HG03196 (cell line): ENCODE measurements at regions not wholly inside any gene's neighbourhood (a gene's known extent, or its start where the extent isn't known, plus 50 kb on each side); places are given as distances from the start of the nearest gene placed in this dataset.
"Not testable (repeated sequence)": the region's sequence is repeated elsewhere in the genome, so short reads cannot be mapped to it uniquely, and the experiment has no call there.

Experiments used
- ATAC-seq: cut with Tn5 transposase; IDR thresholded peaks from one replicate; pipeline ENCODE4 v1.9.1; 2021; ENCODE audit not compliant: unreplicated experiment

DNA sequence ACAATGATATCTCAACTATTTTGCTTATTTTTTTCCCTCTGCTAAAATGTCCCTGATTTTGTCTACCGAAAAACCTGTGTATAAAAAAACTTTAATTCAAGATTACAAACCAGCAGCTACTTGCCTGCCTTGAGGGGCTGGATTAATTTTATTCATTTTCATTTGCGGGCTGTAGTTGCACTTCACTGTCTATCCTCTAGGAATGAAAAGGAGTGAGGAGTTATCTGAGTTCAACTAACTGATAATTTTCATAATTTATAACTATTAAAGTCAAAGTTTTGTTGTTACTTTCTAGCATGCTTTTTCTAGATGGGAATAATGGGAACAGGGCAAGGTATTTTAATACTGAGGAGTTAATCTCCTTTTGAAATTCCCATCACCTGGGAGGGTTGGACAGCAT, 50.3 kb upstream of the AGTPBP1 start:
- not testable (repeated sequence) for ATAC-seq

DNA sequence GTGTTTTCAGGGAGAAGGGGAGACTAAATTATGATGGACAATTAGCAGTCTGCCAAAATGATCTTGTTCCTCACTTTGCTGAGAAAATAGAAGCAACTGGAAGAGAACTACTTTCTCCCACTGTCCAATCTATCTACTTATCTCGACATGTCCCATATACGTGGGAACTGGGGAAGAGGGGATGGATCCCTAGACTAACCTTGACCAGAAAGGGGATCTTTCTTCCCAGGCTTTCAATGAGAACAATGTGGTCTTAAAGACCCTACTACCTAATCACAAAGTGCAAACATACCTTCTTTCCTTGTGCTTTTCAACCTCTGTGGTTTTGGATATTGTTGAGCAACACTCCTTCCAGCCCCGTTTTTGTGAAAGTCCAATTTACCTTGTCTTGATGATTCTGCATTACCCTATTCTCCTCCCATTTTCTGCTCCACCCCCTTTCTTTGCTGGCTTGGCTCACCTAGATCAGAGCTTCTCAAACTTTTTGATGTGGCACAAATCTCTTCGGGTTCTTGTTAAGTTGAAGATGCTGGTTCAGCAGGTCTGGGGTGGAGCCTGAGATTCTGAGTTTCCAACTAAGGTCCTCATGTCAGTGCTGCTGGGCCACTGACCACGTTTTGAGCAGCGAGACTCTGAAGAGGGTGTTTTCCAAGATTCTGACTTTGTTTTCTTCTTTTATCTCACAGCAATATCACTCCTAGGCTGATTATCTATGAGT, 61.4 kb upstream of the AGTPBP1 start:
- not testable (repeated sequence) for ATAC-seq

DNA sequence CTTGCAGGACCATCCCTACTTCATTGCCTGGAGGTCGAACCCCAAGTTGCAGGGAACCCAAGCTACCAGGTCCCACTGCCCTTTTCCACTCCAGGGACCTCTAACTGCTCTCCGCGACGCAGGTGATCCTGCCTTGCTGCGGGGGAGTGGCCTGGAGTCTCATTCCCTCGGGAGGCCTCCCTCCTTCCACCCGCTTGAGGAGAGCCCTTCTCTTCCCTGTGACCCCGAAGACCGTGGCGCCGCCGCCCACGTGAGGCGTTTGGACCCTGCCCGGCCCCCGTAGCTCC, 63.0 kb upstream of the AGTPBP1 start:
- ATAC-seq: not testable (repeated sequence)

DNA sequence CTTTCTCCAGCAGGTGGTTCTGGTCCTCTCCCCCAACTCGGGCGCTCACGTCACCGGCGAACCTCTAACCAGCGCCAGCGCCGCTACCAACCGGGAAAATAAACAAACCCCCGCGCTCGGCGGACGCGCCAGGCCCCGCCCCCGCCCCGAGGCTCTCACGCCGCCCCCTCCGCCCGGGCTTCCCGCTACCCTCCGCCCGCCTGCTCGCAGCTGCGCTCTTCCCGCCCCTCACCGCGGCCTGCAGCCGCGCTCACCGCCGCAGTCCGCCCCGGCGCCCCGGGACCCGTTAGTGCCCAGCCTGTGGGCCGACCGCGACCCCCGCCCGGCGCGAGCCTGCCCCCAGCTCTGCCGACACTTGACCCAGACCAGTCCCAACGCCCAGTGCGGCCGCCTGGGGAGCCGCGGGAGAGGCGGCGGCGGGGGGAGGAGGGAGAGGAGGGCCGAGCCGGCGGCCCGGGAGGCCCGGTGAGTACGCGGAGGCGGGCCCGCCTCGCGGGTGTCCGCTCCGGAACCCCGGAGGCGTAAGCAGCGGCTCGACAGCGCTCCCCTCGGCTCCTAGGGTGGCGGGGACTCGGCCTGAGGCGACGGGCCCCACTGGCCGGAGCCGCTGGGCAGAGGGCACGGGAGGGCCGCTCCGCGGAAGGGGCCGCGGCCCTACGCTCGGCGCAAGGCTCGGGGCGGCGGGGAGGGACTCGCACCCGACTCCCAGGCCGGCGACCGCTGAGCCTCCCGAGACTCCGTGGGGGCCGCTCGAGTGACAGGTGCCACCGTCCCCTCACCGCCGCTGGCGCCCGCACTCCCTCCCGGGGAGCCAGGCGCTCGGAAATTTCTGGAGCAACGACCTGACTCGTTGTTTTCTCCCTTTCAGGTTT, 63.6 kb upstream of the AGTPBP1 start:
- peak; percentile 70 for ATAC-seq

DNA sequence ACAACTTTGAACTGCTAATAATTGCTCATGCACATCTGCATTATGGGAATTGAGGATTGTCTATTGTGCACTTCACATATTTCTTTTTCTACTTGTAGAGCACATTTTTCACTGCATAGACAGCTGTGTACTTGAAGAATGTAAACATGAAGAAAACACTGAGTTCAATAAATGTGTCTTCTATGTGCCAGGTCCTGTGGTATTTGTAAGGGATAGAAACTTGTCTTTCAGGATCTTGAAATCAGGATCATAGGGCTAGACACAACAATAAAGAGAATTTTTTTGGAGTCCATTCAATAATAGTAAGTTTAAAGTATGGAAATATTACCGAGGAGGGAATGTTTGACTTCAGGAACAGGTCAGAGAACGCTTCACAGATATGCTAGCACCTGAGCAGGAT, 66.6 kb upstream of the AGTPBP1 start:
- not testable (repeated sequence) for ATAC-seq

DNA sequence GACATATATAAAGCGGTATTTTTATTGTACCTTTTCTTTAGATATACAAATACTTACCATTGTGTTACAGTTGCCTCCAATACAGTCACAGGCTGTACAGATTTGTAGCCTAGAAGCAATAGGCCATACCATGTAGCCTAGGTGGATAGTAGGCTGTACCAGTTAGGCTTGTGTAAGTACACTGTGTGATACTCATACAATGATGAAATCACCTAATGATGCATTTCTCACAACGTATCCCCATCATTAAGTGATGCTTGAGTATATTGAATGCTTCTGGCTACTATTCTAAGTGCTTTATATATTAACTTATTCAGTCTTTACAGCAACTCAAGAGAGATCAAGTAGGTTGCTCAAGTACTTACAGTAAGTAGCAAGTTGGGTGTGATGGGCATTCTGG, 71.6 kb upstream of the AGTPBP1 start:
- ATAC-seq: not testable (repeated sequence)

DNA sequence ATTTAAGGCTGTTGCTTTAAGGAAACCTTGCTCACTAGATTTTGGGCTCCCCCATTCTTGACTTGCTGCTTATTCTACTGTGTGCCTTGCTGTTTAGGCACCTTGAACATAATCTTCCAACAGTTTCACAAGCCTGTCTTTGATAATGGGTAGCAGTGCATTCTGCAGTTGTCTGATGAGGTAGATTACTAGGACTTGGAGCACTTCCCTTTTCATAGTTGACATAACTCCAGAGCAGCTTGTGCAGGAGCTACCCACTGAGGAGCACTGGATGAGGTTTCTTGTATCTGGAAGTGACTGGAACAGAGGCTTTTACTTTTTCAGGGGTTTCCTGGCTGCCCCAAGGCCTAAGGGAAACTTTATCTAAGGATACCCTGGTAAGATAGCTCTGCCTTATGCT, 73.0 kb upstream of the AGTPBP1 start:
- ATAC-seq: not testable (repeated sequence)

DNA sequence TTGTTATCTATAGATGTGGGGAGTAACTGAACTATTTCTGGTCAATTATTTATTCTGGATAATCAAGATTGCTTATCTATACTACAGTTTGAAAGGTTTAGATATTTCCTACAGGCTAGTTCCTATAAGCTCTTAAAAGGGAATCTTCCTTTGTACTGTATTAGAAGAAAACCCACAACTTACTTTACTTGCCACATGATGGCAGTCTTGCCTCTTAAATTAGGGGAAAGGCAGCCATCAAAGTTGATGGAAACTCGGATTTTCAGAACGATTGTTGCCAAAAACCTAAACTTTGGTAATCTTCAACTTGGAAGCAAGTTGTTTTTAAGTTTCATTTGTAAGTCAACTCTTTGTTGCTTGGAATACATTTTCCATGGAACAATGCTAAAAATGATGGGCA, 77.2 kb upstream of the AGTPBP1 start:
- not testable (repeated sequence) for ATAC-seq

DNA sequence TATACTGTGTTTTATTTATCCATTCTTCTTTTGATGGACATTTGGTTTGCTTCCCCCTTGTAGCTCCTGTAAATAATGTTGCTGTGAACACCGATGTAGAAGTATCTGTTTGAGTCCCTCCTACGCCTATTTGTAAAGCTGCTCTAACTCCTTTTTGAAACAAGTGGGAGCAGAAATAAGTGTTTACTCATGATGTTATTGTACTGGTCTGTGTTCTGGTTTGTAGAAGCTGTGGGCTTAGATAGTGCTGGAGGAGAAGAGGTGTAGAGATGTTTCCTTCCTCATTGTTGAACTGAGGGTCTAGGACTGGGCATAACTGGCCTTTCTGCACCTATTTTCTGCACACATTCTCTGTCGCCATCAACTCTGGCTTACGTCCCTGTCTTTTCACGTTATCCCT, 78.8 kb upstream of the AGTPBP1 start:
- not testable (repeated sequence) for ATAC-seq

DNA sequence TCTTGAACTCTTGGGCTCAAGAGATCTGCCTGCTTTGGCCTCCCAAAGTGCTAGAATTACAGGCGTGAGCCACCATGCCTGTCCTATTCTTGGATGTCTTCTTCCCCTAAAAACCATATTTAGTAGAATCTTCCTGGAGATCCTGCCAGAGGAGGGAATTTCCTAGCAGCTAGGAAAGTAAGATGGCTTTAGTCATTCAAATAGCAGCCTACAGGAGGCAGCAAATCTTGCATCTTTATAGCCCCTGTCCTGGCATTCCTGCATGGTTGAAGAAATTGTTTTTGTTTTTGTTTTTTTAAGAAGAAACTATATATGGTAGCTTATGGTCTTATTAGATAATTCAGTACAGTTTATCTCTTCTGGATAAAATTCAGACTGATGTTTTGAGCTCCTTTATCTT, 83.2 kb upstream of the AGTPBP1 start:
- ATAC-seq: not testable (repeated sequence)

DNA sequence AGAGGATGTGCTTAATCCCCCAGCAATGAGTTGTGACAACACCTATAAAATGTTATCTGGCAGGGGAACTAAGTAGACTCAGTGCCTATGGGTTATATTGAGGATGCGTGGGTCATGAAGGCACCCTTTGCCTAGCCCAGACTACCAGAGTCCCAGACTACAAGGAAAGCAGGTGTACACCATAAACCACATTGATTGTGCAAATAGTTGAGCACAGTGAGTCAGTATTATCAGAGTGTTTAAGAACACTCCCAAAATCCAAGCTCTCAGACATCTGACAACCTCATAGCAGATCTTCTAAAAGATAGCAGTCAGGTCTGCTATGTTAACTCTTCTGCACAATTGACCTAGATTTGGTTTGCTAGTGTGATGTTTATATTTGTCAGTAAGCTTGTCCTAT, 92.8 kb upstream of the AGTPBP1 start:
- ATAC-seq: not testable (repeated sequence)

DNA sequence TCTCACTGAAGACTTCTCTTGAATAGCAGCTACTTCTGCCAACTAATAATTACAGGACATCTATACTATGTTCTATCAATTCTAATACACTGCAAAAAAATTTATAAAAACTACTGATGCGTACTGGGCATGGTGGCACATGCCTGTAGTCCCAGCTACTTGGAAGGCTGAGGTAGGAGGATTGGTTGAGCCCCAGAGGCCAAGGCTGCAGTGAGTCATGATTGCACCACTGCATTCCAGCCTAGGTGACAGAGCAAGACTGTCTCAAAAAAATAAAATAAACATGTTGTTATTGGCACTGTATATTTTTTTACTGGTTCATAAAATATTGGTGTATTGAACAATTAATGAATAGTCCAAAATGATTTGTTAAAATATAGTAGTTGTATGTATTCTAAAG, 97.0 kb upstream of the NAA35 start:
- not testable (repeated sequence) for ATAC-seq

DNA sequence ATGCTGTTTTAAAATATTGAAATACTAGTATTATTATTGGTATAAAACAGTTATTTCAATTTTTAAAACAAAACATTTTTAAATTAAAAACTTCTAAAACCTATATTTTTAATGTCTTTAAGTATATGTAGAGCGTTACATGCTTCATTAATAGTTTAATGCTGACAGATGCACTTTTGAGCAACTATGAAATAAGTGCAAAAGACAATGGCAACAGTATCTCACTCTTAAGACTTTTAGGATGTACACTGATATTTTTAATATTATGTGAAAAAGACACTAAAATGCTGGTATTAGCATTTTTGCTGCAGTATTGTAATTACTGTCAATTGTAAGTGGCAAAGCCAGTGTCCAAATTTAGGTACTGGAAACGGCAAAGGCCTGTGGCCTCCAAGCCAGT, 93.2 kb upstream of the NAA35 start:
- ATAC-seq: not testable (repeated sequence)

DNA sequence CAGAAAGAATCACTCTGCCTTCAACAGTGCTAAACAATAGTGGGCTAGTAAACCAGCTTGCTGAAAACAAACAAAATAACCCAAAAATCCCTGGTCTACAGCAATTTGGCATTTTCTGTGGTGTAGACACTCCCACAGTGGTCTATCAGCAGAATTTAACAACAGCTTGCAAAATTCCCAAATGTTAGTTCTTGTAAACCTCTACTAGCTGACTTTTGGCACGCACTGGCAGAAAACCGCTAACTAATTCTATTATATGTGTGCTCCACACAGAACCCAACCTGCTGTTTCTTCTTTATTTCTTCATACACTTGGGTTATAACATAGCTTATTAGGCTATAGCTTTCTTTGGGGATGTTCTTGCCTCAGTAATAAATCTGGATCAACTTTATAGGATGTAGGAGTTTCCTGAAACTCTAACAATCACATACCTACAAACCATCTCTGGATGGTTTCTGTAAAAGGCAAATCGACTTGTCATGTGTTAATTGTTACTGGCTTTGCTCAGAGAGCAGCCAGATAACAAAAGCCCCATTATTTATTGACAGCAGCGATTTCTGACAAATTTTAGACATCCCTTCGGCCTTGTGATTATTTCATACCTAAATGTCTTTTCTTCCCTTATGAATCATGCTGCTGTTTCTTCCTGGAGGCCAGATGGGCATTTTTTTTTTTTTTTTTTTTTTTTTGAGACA, 82.7 kb upstream of the NAA35 start:
- no peak for ATAC-seq

DNA sequence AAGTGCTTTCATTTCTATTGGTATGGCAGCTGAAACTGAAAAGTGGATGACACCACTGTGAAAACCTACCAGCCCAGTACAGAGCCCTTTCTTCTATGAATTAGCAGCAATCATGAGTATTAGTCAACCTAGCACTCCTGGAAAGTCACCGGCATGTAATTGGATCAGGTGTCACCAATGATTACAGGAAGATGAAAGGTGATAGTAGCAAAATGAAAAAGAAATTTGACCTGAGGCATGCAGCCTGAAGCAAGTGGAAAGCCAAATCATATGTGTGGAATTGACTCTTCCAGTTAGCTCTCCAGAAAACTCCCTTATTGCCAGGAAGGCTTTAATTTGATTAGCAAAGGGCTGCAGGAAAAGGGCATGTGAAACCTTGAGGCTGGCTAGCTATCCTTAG, 81.2 kb upstream of the NAA35 start:
- no peak for ATAC-seq

DNA sequence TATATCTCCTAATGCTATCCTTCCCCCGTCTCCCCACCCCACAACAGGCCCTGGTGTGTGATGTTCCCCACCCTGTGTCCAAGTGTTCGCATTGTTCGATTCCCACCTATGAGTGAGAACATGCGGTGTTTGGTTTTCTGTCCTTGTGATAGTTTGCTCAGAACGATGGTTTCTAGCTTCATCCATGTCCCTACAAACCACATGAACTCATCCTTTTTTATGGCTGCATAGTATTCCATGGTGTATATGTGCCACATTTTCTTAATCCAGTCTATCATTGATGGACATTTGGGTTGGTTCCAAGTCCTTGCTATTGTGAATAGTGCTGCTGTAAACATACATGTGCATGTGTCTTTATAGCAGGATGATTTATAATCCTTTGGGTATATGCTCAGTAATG, 79.1 kb upstream of the NAA35 start:
- ATAC-seq: not testable (repeated sequence)

DNA sequence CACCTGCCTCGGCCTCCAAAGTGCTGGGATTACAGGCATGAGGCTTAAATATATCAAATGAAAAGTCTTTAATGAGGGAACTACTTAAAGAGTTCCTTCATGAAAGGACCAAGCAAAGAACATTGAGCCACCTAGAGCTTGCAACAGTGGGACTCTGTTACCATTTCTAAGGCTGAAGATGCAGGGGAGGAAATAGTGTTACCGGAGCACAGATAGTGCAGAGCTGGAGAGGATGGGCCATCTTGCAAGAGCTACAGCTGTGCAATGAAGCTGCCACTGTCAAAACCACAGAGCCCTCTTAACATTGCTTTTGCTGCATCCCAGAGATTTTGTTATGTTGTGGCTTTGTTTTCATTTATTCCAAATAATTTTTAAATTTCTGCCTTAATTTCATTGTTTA, 77.1 kb upstream of the NAA35 start:
- ATAC-seq: no peak

DNA sequence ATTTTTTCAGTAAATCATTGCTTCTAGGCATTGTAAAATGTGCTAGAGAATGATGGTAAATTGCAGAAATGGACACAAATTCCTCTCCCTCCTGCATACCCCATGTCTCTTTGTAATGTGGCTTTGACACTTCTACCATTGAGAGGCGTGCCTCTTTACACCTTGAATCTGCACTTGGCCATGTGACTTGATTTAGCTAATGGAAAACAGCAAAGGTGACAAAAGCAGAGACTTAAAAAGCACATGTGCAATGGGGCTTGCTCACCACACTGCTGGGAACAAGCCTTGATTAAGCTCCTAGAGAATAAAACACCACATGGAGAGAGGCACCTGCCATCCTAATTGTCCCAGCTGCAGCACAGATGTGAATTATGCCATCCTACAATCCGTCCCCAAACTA, 69.9 kb upstream of the NAA35 start:
- no peak for ATAC-seq

DNA sequence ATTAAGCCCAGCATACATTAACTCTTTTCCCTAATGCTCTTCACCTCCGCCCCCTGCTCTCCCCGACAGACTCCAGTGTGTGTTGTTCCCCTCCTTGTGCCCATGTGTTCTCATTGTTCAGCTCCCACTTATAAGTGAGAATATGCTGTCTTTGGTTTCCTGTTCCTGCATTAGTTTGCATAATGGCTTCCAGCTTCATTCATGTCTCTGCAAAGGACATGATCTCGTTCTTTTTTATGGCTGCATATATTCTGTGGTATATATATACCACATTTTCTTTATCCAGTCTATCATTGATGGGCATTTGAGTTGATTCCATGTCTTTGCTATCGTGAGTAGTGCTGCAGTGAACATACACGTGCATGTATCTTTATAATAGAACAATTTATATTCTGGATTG, 69.3 kb upstream of the NAA35 start:
- ATAC-seq: not testable (repeated sequence)

DNA sequence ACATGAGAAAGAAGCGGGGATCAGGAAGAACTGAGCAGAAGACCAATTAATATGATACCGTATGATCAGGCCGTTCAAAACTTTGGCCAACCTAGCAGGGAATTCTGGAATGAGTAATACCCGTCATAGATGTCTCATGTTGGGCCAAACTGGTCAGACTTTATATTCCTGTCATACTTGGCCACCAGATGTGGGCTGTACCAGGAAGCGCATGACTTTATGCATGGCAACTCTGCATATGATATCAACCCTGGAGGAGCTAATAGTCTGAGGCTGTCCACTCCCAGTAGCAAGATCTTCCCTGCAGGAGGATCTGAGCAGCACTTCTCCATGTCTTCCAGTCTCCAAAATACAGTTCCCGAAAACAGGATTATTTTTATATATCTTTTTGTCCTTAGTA, 68.5 kb upstream of the NAA35 start:
- no peak for ATAC-seq

DNA sequence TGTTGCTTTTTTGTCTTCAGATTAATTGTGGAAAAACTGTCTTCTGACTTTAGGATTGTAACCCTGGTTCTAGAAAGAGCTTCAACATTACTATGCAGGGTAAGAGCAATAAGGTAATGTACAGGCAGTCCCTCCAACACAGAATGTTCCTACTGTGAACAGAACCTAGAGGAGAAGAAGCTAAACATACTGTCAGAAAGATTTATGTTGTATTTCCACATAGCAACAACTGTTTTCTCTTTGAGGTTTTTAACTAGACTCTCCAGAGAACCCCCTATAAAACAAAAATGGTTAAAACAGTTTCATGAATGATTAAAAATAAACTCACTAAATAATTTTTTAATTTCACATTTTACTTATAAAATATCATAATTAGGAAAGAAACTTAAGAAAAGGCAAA, 64.3 kb upstream of the NAA35 start:
- no peak for ATAC-seq
